ENCODE measurements at regions not wholly inside any gene's neighbourhood (a gene's known extent, or its start where the extent isn't known, plus 50 kb on each side); places are given as distances from the start of the nearest gene placed in this dataset.

GRCh38 chr10:121683366-121683765 lies 85.1 kb upstream of the FGFR2 start:
- no peak for DNase-seq
- no peaks in the 10 kb centered on the region for H3K36me3 ChIP-seq
- intact Hi-C loops (cut with DNase I; ENCODE audit: low total_unique reads), result no loop called here
- TF ChIP-seq POLR2AphosphoS5 (IDR thresholded peaks at IDR 0.05) (no peak), CTCF (IDR thresholded peaks at IDR 0.05 in 8 of 11, conservative IDR thresholded peaks at IDR 0.05 in 3 of 11) (no peak), POLR2A (IDR thresholded peaks at IDR 0.05) (no peak)
- peaks cover 0 to 32% (median 0%) of the 10 kb centered on the region in 7 donors for H3K27me3 ChIP-seq (replicated peaks in 1 of 7)
- peaks cover 0 to 10% (median 6%) of the 10 kb centered on the region in 8 donors for H3K9me3 ChIP-seq
- no peaks in the 10 kb centered on the region for H3K4me1 ChIP-seq
- WGBS, 5 donors, result 75 to 87% (median 81%) methylated on average over 5 of the region's 5 CpGs
- H3K27ac ChIP-seq, result no peak overlapping the region
- H3K4me3 ChIP-seq, result no peak overlapping the region

- no peak for TF ChIP-seq POLR2A (IDR thresholded peaks at IDR 0.05)
- no peak for TF ChIP-seq POLR2AphosphoS5 (IDR thresholded peaks at IDR 0.05)
- TF ChIP-seq CTCF (IDR thresholded peaks at IDR 0.05 in 8 of 11, conservative IDR thresholded peaks at IDR 0.05 in 3 of 11), result no peak
- intact Hi-C loops (cut with DNase I; ENCODE audit: low total_unique reads), result no loop called here
- Histone ChIP-seq H3K4me1 (no peaks in the 10 kb centered on the region), H3K27ac (no peak overlapping the region), H3K27me3 (replicated peaks in 1 of 7) (peaks cover 0 to 22% (median 0%) of the 10 kb centered on the region in 7 donors), H3K4me3 (no peak overlapping the region), H3K9me3 (peaks cover 0 to 20% (median 11%) of the 10 kb centered on the region in 8 donors), H3K36me3 (no peaks in the 10 kb centered on the region)
- WGBS, 5 donors, result 57 to 70% (median 65%) methylated on average over 24 of the region's 24 CpGs
- no peak for DNase-seq
These were observed 83.9 kb upstream of the FGFR2 start for GRCh38 chr10:121681997-121682687.

- TF ChIP-seq CTCF (IDR thresholded peaks at IDR 0.05 in 8 of 11, conservative IDR thresholded peaks at IDR 0.05 in 3 of 11) (no peak), POLR2AphosphoS5 (IDR thresholded peaks at IDR 0.05) (no peak), POLR2A (IDR thresholded peaks at IDR 0.05) (no peak)
- no peak for DNase-seq
- no peaks in the 10 kb centered on the region for H3K4me1 ChIP-seq
- H3K27me3 ChIP-seq (replicated peaks in 1 of 7), result peaks cover 0 to 17% (median 0%) of the 10 kb centered on the region in 7 donors
- 60 to 74% (median 67%) methylated on average over 9 of the region's 9 CpGs for WGBS, 5 donors
- intact Hi-C loops (cut with DNase I; ENCODE audit: low total_unique reads), result no loop called here
- no peaks in the 10 kb centered on the region for H3K36me3 ChIP-seq
- H3K4me3 ChIP-seq, result no peak overlapping the region
- H3K9me3 ChIP-seq, result peaks cover 0 to 20% (median 11%) of the 10 kb centered on the region in 8 donors
- H3K27ac ChIP-seq, result no peak overlapping the region
These were observed 82.8 kb upstream of the FGFR2 start for GRCh38 chr10:121680879-121681655.

GRCh38 chr10:121679916-121680315 lies 81.7 kb upstream of the FGFR2 start:
- no peaks in the 10 kb centered on the region for H3K36me3 ChIP-seq
- peaks cover 0 to 8% (median 0%) of the 10 kb centered on the region in 7 donors for H3K27me3 ChIP-seq (replicated peaks in 1 of 7)
- DNase-seq, result no peak
- H3K27ac ChIP-seq, result no peak overlapping the region
- no peak for TF ChIP-seq CTCF (IDR thresholded peaks at IDR 0.05 in 8 of 11, conservative IDR thresholded peaks at IDR 0.05 in 3 of 11)
- TF ChIP-seq POLR2A (IDR thresholded peaks at IDR 0.05), result no peak
- TF ChIP-seq POLR2AphosphoS5 (IDR thresholded peaks at IDR 0.05), result no peak
- H3K9me3 ChIP-seq, result peaks cover 0 to 22% (median 11%) of the 10 kb centered on the region in 8 donors
- no peaks in the 10 kb centered on the region for H3K4me1 ChIP-seq
- intact Hi-C loops (cut with DNase I; ENCODE audit: low total_unique reads), result no loop called here
- 78 to 84% (median 83%) methylated on average over 4 of the region's 4 CpGs for WGBS, 5 donors
- H3K4me3 ChIP-seq, result no peak overlapping the region

Measured in spleen (tissue), 11 donors.